Osteocyte (in vitro differentiated cells): ENCODE measurements at regions not wholly inside any gene's neighbourhood (a gene's known extent, or its start where the extent isn't known, plus 50 kb on each side); places are given as distances from the start of the nearest gene placed in this dataset.

ENCODE experiments used
- DNase-seq: peaks from one replicate; pipeline ENCODE4 v3.0.0; 2021; ENCODE audit warnings: mixed read lengths; ENCODE audit not compliant: unreplicated experiment; ENCODE audit errors: extremely low spot score
- H3K27ac Mint-ChIP-seq: one replicate; pipeline ENCODE4 v1.8.0; 2021; ENCODE audit warnings: mild to moderate bottlenecking, mixed read lengths; ENCODE audit not compliant: unreplicated experiment
- H3K27me3 Mint-ChIP-seq: one replicate; pipeline ENCODE4 v1.8.0; 2021; ENCODE audit warnings: mixed read lengths; ENCODE audit not compliant: unreplicated experiment
- H3K36me3 Mint-ChIP-seq: one replicate; pipeline ENCODE4 v1.8.0; 2021; ENCODE audit warnings: mixed read lengths; ENCODE audit not compliant: unreplicated experiment
- H3K4me1 Mint-ChIP-seq: one replicate; pipeline ENCODE4 v1.8.0; 2021; ENCODE audit warnings: mixed read lengths; ENCODE audit not compliant: unreplicated experiment
- H3K4me3 Mint-ChIP-seq: one replicate; pipeline ENCODE4 v1.8.0; 2021; ENCODE audit warnings: mild to moderate bottlenecking, moderate library complexity, mixed read lengths; ENCODE audit not compliant: unreplicated experiment
- H3K9me3 Mint-ChIP-seq: one replicate; pipeline ENCODE4 v1.8.0; 2021; ENCODE audit warnings: mixed read lengths; ENCODE audit not compliant: unreplicated experiment
- CTCF ChIP-seq: fragments of 200-600 bp; sonication (generic); IDR thresholded peaks from 2 replicates; pipeline ENCODE4 v1.5.0; 2021; ENCODE audit warnings: antibody characterized with exemption, mild to moderate bottlenecking, moderate library complexity

DNA sequence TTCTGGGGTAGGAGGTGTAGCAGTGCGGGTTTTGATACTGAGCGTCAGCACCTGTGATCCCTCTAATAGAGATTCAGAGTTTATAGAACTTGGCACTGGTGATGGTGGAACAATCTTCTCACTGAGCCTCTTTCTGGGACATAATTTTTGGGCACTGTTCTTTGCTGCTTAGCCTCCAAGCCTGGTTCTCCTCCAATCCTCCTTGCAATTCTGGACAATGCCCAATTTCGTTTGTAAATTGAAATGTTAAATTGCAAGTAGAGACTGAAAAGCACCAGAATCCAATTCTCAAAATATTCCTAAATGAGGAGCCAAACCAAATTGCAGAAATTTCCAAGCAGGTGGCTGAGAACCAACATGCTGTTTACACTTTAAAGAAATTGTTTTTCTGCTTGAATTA lies 149.8 kb upstream of the ABI3BP start:
- Mint-ChIP-seq H3K36me3 (no peaks in the 10 kb centered on the region), H3K27me3 (no peaks in the 10 kb centered on the region), H3K4me3 (no peak overlapping the region)

GRCh38 chr3:101142160-101142559 lies 148.9 kb upstream of the ABI3BP start:
- Mint-ChIP-seq H3K27me3 (no peaks in the 10 kb centered on the region), H3K4me1 (peaks cover 20% of the 10 kb centered on the region), H3K4me3 (no peak overlapping the region), H3K36me3 (no peaks in the 10 kb centered on the region), H3K27ac (no peak overlapping the region), H3K9me3 (no peaks in the 10 kb centered on the region)
- no peak for TF ChIP-seq CTCF
- no peak for DNase-seq

More for the DNA sequence above, 149.8 kb upstream of the ABI3BP start:
- H3K4me1 Mint-ChIP-seq, result peaks cover 18% of the 10 kb centered on the region
- no peak overlapping the region for H3K27ac Mint-ChIP-seq
- no peak for DNase-seq
- no peak for TF ChIP-seq CTCF
- H3K9me3 Mint-ChIP-seq, result no peaks in the 10 kb centered on the region

DNA sequence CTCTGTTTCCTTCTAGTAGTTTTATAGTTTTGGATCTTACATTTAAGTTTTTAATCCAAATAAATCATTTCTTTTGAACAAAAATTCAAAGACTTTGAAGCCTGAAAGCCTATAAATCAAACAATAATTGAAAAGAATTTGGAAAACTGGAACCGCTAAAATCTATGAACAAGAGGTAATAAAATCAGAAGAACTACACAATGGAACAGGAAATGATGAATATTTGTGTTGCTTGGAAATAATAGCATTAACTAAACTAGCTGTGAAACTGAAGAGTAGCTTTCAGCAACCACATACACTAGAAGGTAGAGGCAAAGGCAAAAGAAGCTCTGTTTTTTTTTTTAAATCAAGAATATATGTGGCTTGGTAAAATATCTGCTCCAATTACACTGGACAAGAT lies 147.9 kb upstream of the ABI3BP start:
- H3K4me1 Mint-ChIP-seq, result peaks cover 24% of the 10 kb centered on the region
- no peak for DNase-seq
- H3K4me3 Mint-ChIP-seq, result no peak overlapping the region
- no peaks in the 10 kb centered on the region for H3K36me3 Mint-ChIP-seq
- no peak overlapping the region for H3K27ac Mint-ChIP-seq
- H3K27me3 Mint-ChIP-seq, result no peaks in the 10 kb centered on the region
- no peaks in the 10 kb centered on the region for H3K9me3 Mint-ChIP-seq
- no peak for TF ChIP-seq CTCF

DNA sequence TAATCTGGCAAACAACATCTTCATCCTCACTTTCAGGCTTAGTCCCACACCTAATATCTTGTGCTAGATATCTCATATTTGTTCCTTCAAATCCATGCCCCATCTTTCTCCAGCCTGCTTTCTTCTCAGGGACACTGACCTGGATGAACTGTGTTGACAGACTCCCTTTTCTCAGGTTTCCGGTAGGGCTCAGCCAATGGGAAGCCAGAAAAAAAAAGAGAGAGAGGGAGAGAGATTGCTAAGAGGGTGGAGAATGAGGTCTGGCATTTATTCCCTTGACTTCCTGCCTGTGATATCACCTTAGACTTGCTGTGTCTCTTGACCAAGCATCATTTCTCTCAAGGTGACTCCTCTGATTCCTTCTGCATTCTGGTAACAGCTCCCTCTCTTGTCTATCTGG lies 145.6 kb upstream of the ABI3BP start:
- no peak for DNase-seq
- no peak for TF ChIP-seq CTCF
- Mint-ChIP-seq H3K9me3 (no peaks in the 10 kb centered on the region), H3K36me3 (no peaks in the 10 kb centered on the region), H3K4me3 (no peak overlapping the region), H3K27ac (no peak overlapping the region), H3K27me3 (no peaks in the 10 kb centered on the region), H3K4me1 (peaks cover 24% of the 10 kb centered on the region)

GRCh38 chr3:101134331-101134730 lies 141.1 kb upstream of the ABI3BP start:
- Mint-ChIP-seq H3K4me1 (peaks cover 8% of the 10 kb centered on the region), H3K27ac (no peak overlapping the region), H3K4me3 (no peak overlapping the region), H3K36me3 (peaks cover 1% of the 10 kb centered on the region), H3K9me3 (peaks cover 19% of the 10 kb centered on the region), H3K27me3 (no peaks in the 10 kb centered on the region)
- no peak for TF ChIP-seq CTCF
- no peak for DNase-seq
